CD14-positive monocyte (primary cell): ENCODE measurements at regions not wholly inside any gene's neighbourhood (a gene's known extent, or its start where the extent isn't known, plus 50 kb on each side); places are given as distances from the start of the nearest gene placed in this dataset.

Source experiments
- DNase-seq, 3 donors: peaks; one replicate each; pipeline ENCODE4 v3.0.0-alpha.2; 2011 to 2022
- H2AFZ ChIP-seq: 2 replicates; pipeline ENCODE4 v1.6.0; 2012; ENCODE audit warnings: mild to moderate bottlenecking, low read depth, low read length, inconsistent platforms; ENCODE audit not compliant: insufficient read depth, poor library complexity, severe bottlenecking
- H3K27ac ChIP-seq, 2 donors: 1 replicate in 1 of 2; 2 replicates in 1 of 2; pipeline ENCODE4 v1.5.1; 2012 to 2013; ENCODE audit warnings: low read length in 2 of 2, control low read depth in 1 of 2, inconsistent platforms in 1 of 2, low read depth in 1 of 2, mild to moderate bottlenecking in 1 of 2
- H3K27me3 ChIP-seq, 2 donors: one replicate each; pipeline versions ENCODE4 v1.6.0 to v1.6.1; 2011 to 2013; ENCODE audit warnings: low read length in 2 of 2; ENCODE audit not compliant: control insufficient read depth in 2 of 2, insufficient read depth in 2 of 2
- H3K36me3 ChIP-seq, 2 donors: replicated peaks in 1 of 2; 1 replicate in 1 of 2; 2 replicates in 1 of 2; pipeline versions ENCODE4 v1.5.1 to v1.6.1; 2012 to 2013; ENCODE audit warnings: low read length in 2 of 2, control low read depth in 1 of 2, inconsistent platforms in 1 of 2, mild to moderate bottlenecking in 1 of 2; ENCODE audit not compliant: insufficient read depth in 2 of 2, control insufficient read depth in 1 of 2
- H3K4me1 ChIP-seq, 2 donors: 1 replicate in 1 of 2; 2 replicates in 1 of 2; pipeline versions ENCODE4 v1.5.1 to v1.6.1; 2012 to 2013; ENCODE audit warnings: low read length in 2 of 2, control low read depth in 1 of 2, inconsistent platforms in 1 of 2, mild to moderate bottlenecking in 1 of 2, moderate library complexity in 1 of 2; ENCODE audit not compliant: insufficient read depth in 2 of 2, control insufficient read depth in 1 of 2
- H3K4me2 ChIP-seq: replicated peaks from 2 replicates; pipeline ENCODE3; 2012; ENCODE audit warnings: low read length, moderate library complexity, mild to moderate bottlenecking; ENCODE audit not compliant: poor library complexity, severe bottlenecking; ENCODE audit errors: extremely low read depth
- H3K4me3 ChIP-seq, 3 experiments: fragments of 200-600 bp in 1 of 3; sonication (generic) in 1 of 3; replicated peaks in 1 of 3; 1 replicate in 2 of 3; 2 replicates in 1 of 3; pipeline ENCODE4 v1.5.1; 2011 to 2013; ENCODE audit warnings: low read length in 3 of 3, mild to moderate bottlenecking in 3 of 3, control low read depth in 2 of 3, low read depth in 2 of 3, inconsistent platforms in 1 of 3, moderate library complexity in 1 of 3
- H3K79me2 ChIP-seq: 2 replicates; pipeline ENCODE4 v1.6.0; 2012; ENCODE audit warnings: mild to moderate bottlenecking, control low read depth, inconsistent platforms, low read length, moderate library complexity; ENCODE audit not compliant: insufficient read depth
- H3K9ac ChIP-seq: 2 replicates; pipeline ENCODE4 v1.6.0; 2017; ENCODE audit warnings: low read length, mild to moderate bottlenecking; ENCODE audit not compliant: insufficient read depth, poor library complexity, severe bottlenecking
- H3K9me3 ChIP-seq, 2 donors: replicated peaks in 1 of 2; 1 replicate in 1 of 2; 2 replicates in 1 of 2; pipeline versions ENCODE4 v1.5.1 to v1.6.1; 2012 to 2013; ENCODE audit warnings: low read length in 2 of 2, control low read depth in 1 of 2; ENCODE audit not compliant: control insufficient read depth in 1 of 2, insufficient read depth in 1 of 2
- H4K20me1 ChIP-seq: 2 replicates; pipeline ENCODE4 v1.6.0; 2012; ENCODE audit warnings: mild to moderate bottlenecking, low read length, control low read depth, moderate library complexity; ENCODE audit not compliant: insufficient read depth
- H3K27ac Mint-ChIP-seq, 7 donors: one replicate each; pipeline ENCODE4 v1.8.0; 2020; ENCODE audit warnings: mild to moderate bottlenecking in 7 of 7, mixed read lengths in 7 of 7, moderate library complexity in 6 of 7, inconsistent platforms in 2 of 7
- H3K27me3 Mint-ChIP-seq, 3 donors: one replicate each; pipeline ENCODE4 v1.8.0; 2021 to 2022; ENCODE audit warnings: low read depth in 3 of 3, mild to moderate bottlenecking in 3 of 3, mixed read lengths in 3 of 3, moderate library complexity in 3 of 3, inconsistent platforms in 1 of 3
- H3K36me3 Mint-ChIP-seq, 2 donors: one replicate each; pipeline ENCODE4 v1.8.0; 2020; ENCODE audit warnings: mixed read lengths in 2 of 2, inconsistent platforms in 1 of 2, mild to moderate bottlenecking in 1 of 2
- H3K4me1 Mint-ChIP-seq: one replicate; pipeline ENCODE4 v1.8.0; 2020; ENCODE audit warnings: mild to moderate bottlenecking, mixed read lengths
- H3K4me3 Mint-ChIP-seq, 2 donors: one replicate each; pipeline ENCODE4 v1.8.0; 2020; ENCODE audit warnings: mild to moderate bottlenecking in 2 of 2, mixed read lengths in 2 of 2, moderate library complexity in 1 of 2
- H3K9me3 Mint-ChIP-seq, 7 donors: one replicate each; pipeline ENCODE4 v1.8.0; 2020 to 2022; ENCODE audit warnings: mixed read lengths in 7 of 7, mild to moderate bottlenecking in 6 of 7, moderate library complexity in 6 of 7, inconsistent platforms in 2 of 7
- CTCF ChIP-seq: fragments of 200-600 bp; IDR thresholded peaks from one replicate; pipeline ENCODE4 v1.8.0; 2022; ENCODE audit warnings: antibody characterized with exemption, mild to moderate bottlenecking
- WGBS: methylation state at CpG from one replicate; pipeline ENCODE4 v1.1.5; 2013; ENCODE audit warnings: missing lambda C conversion rate; ENCODE audit not compliant: insufficient coverage; 5-methylcytosine and 5-hydroxymethylcytosine counted together
- intact Hi-C, 2 donors: fragments of 100-400 bp; cut with micrococcal nuclease; formaldehyde crosslinking; loops; one replicate each; pipeline versions ENCODE4 v1.15.0 to v1.15.1; 2023

- Histone ChIP-seq H3K9me3 (no peaks in the 10 kb centered on the region), H3K4me1 (no peaks in the 10 kb centered on the region), H3K27ac (no peak overlapping the region), H3K36me3 (no peaks in the 10 kb centered on the region), H2AFZ (no peak overlapping the region), H3K27me3 (no peaks in the 10 kb centered on the region), H3K79me2 (no peaks in the 10 kb centered on the region), H3K9ac (no peak overlapping the region), H3K4me3 (no peak overlapping the region), H4K20me1 (no peaks in the 10 kb centered on the region), H3K4me2 (no peak overlapping the region)
- intact Hi-C loops, result no loop called here
- 100% methylated on average over 1 of the region's 2 CpGs for WGBS
- no peak overlapping the region for H3K27ac Mint-ChIP-seq
- no peak for DNase-seq
- H3K27me3 Mint-ChIP-seq, result no peaks in the 10 kb centered on the region
- H3K4me3 Mint-ChIP-seq, result no peak overlapping the region
- H3K36me3 Mint-ChIP-seq, result no peaks in the 10 kb centered on the region
- H3K9me3 Mint-ChIP-seq, result peaks cover 0 to 2% (median 0%) of the 10 kb centered on the region in 7 donors
- H3K4me1 Mint-ChIP-seq, result no peaks in the 10 kb centered on the region
- no peak for TF ChIP-seq CTCF
Measured at GRCh38 chr16:52066962-52067361, 480.0 kb downstream of the TOX3 start.

- intact Hi-C loops, result no loop called here
- no peak overlapping the region for H3K9ac ChIP-seq
- H3K4me3 Mint-ChIP-seq, result no peak overlapping the region
Measured at GRCh38 chr16:52056259-52056658, 490.7 kb downstream of the TOX3 start.

More at GRCh38 chr16:52056259-52056658, 490.7 kb downstream of the TOX3 start:
- Mint-ChIP-seq H3K9me3 (peaks cover 0 to 10% (median 2%) of the 10 kb centered on the region in 7 donors), H3K27me3 (no peaks in the 10 kb centered on the region), H3K36me3 (no peaks in the 10 kb centered on the region), H3K4me1 (no peaks in the 10 kb centered on the region), H3K27ac (no peak overlapping the region)
- H3K4me3 ChIP-seq, result no peak overlapping the region
- H3K4me1 ChIP-seq, result no peaks in the 10 kb centered on the region
- no peaks in the 10 kb centered on the region for H3K9me3 ChIP-seq
- no peaks in the 10 kb centered on the region for H3K79me2 ChIP-seq
- no peak for DNase-seq
- H3K27ac ChIP-seq, result no peak overlapping the region
- H3K4me2 ChIP-seq, result no peak overlapping the region
- H2AFZ ChIP-seq, result no peak overlapping the region
- H3K27me3 ChIP-seq, result no peaks in the 10 kb centered on the region
- no peaks in the 10 kb centered on the region for H3K36me3 ChIP-seq
- TF ChIP-seq CTCF, result no peak
- WGBS, result no CpG with 5 or more reads among the region's 1 CpG
- no peaks in the 10 kb centered on the region for H4K20me1 ChIP-seq
